HG03280 (cell line): ENCODE measurements at regions not wholly inside any gene's neighbourhood (a gene's known extent, or its start where the extent isn't known, plus 50 kb on each side); places are given as distances from the start of the nearest gene placed in this dataset.
"Not testable (repeated sequence)": the region's sequence is repeated elsewhere in the genome, so short reads cannot be mapped to it uniquely, and the experiment has no call there.

Source experiments
- ATAC-seq: cut with Tn5 transposase; IDR thresholded peaks from one replicate; pipeline ENCODE4 v1.9.1; 2021; ENCODE audit warnings: mild to moderate bottlenecking, moderate library complexity; ENCODE audit not compliant: unreplicated experiment

GRCh38 chrY:17511984-17512383, 368.0 kb downstream of the CDY2B start:
- not testable (repeated sequence) for ATAC-seq

- not testable (repeated sequence) for ATAC-seq
These were observed 368.5 kb downstream of the CDY2B start for GRCh38 chrY:17511476-17511875.

- not testable (repeated sequence) for ATAC-seq
These were observed 374.2 kb downstream of the CDY2B start for GRCh38 chrY:17505834-17506233.

GRCh38 chrY:17484763-17485162, 395.3 kb downstream of the CDY2B start:
- not testable (repeated sequence) for ATAC-seq

GRCh38 chrY:17484157-17484556, 395.9 kb downstream of the CDY2B start:
- ATAC-seq, result not testable (repeated sequence)

- ATAC-seq, result peak; percentile 54
These were observed 398.5 kb downstream of the CDY2B start for GRCh38 chrY:17481389-17482022.

- not testable (repeated sequence) for ATAC-seq
These were observed 408.0 kb downstream of the CDY2B start for GRCh38 chrY:17472068-17472467.

- peak; percentile 83 for ATAC-seq
These were observed 420.3 kb downstream of the CDY2B start for GRCh38 chrY:17459753-17460152.

- ATAC-seq, result no peak
These were observed 449.4 kb downstream of the CDY2B start for GRCh38 chrY:17430570-17431166.

- ATAC-seq, result no peak
These were observed 481.5 kb downstream of the CDY2B start for GRCh38 chrY:17398336-17399072.

- ATAC-seq, result no peak
These were observed 482.4 kb downstream of the CDY2B start for GRCh38 chrY:17397659-17398058.

- ATAC-seq, result no peak
These were observed 498.5 kb downstream of the CDY2B start for GRCh38 chrY:17381431-17382070.

- no peak for ATAC-seq
These were observed 501.7 kb downstream of the CDY2B start for GRCh38 chrY:17378326-17378725.

- no peak for ATAC-seq
These were observed 511.6 kb downstream of the CDY2B start for GRCh38 chrY:17368413-17368812.

- ATAC-seq, result no peak
These were observed 513.6 kb downstream of the CDY2B start for GRCh38 chrY:17366400-17366799.

GRCh38 chrY:17339028-17339427, 541.0 kb downstream of the CDY2B start:
- ATAC-seq, result no peak

- ATAC-seq, result no peak
These were observed 549.3 kb downstream of the CDY2B start for GRCh38 chrY:17330733-17331132.

- ATAC-seq, result no peak
These were observed 560.1 kb downstream of the CDY2B start for GRCh38 chrY:17319916-17320315.

GRCh38 chrY:17318631-17319030, 561.4 kb downstream of the CDY2B start:
- ATAC-seq, result no peak

GRCh38 chrY:17277056-17277455, 603.0 kb downstream of the CDY2B start:
- no peak for ATAC-seq

- ATAC-seq, result no peak
These were observed 620.5 kb downstream of the CDY2B start for GRCh38 chrY:17259497-17259896.

GRCh38 chrY:17238406-17238805, 641.6 kb downstream of the CDY2B start:
- no peak for ATAC-seq
